Bronchial epithelial cell (primary cell): ENCODE measurements at regions not wholly inside any gene's neighbourhood (a gene's known extent, or its start where the extent isn't known, plus 50 kb on each side); places are given as distances from the start of the nearest gene placed in this dataset.
A peak's percentile ranks its signal among the peaks of the same experiment; 100 is the strongest.
"Not testable (repeated sequence)": the region's sequence is repeated elsewhere in the genome, so short reads cannot be mapped to it uniquely, and the experiment has no call there.

Experiments used
- DNase-seq: peaks from one replicate; pipeline ENCODE4 v3.0.0-alpha.2; 2010; ENCODE audit warnings: low read depth
- FAIRE-seq: peaks from 2 replicates; lab custom pipeline; 2011; peaks lifted over from hg19 to GRCh38; lab: Jason Lieb, UNC
- H3K27me3 ChIP-seq: 2 replicates; pipeline ENCODE4 v1.5.1; 2011; ENCODE audit warnings: low read length; ENCODE audit not compliant: control insufficient read depth, insufficient read depth
- H3K36me3 ChIP-seq: 2 replicates; pipeline ENCODE4 v1.5.1; 2011; ENCODE audit warnings: low read length; ENCODE audit not compliant: control insufficient read depth, insufficient read depth
- H3K4me3 ChIP-seq: 2 replicates; pipeline ENCODE4 v1.5.1; 2011; ENCODE audit warnings: mild to moderate bottlenecking, low read depth, low read length, control low read depth
- TF ChIP-seq, protein P1 (sequence below): IDR thresholded peaks from 2 replicates; pipeline ENCODE4 v1.5.1; 2011; ENCODE audit warnings: mild to moderate bottlenecking, moderate library complexity, low read length, control low read depth, inconsistent platforms; ENCODE audit not compliant: insufficient read depth, severe bottlenecking

DNA sequence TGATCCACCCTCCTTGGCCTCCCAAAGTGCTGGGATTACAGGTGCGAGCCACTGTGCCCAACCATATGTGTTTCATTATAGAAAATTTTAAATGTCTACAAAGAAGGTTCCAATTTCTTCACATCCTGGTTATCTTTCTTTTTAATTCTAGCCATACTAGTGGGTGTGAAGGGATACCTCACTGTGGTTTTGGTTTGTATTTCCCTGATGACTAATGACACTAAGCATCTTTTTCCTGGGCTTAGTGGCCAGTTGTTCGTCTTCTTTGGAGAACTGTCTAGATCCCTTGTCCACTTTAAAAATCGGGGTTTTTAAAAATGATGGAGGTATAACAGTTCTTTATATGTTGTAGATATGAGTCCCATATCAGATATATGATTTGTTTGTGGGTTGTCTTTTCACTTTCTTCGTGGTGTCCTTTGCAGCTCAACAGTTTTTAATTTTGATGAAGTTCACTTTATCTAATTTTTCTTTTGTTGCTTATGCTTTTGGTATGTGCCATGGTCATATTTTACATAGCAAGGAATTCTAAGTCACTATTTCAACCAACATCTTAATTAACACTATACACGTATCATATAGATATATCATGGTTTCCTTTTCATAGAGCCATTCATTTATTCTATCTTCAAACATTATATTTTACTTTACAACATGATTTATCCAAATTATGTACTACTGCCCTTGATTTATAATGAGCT is 135.0 kb upstream of the RIOK3 start:
- H3K4me3 ChIP-seq: no peak overlapping the region
- peak; percentile 62 for DNase-seq

DNA sequence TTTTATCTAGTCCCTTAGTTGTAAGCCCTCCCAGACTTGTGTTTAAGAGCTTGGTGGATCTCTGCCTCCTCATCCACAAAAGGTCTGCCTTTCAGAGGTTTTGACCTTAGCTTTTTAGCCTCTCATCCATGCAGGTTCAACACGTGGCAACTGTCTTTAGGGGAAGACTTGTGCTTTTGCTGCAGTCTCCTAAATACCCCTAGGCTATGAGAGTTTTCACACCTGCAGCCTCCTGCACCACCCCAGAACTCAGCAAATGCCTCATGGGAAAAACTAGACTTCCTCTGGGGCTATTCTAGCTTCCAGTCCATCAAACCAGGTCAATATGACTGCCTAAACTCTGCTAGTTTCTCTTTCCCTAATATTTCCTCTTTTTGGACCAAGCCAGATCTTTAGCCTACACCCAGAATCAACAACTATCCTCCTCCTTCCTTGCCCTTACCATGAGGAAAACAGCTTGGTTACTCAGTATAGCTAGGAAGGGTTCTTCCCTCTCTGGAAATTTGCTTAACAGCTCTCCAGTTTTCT is 132.3 kb upstream of the RIOK3 start:
- Histone ChIP-seq H3K27me3 (no peaks in the 10 kb centered on the region), H3K4me3 (no peak overlapping the region), H3K36me3 (no peaks in the 10 kb centered on the region)
- FAIRE-seq: no peak
- TF ChIP-seq, protein P1, sequence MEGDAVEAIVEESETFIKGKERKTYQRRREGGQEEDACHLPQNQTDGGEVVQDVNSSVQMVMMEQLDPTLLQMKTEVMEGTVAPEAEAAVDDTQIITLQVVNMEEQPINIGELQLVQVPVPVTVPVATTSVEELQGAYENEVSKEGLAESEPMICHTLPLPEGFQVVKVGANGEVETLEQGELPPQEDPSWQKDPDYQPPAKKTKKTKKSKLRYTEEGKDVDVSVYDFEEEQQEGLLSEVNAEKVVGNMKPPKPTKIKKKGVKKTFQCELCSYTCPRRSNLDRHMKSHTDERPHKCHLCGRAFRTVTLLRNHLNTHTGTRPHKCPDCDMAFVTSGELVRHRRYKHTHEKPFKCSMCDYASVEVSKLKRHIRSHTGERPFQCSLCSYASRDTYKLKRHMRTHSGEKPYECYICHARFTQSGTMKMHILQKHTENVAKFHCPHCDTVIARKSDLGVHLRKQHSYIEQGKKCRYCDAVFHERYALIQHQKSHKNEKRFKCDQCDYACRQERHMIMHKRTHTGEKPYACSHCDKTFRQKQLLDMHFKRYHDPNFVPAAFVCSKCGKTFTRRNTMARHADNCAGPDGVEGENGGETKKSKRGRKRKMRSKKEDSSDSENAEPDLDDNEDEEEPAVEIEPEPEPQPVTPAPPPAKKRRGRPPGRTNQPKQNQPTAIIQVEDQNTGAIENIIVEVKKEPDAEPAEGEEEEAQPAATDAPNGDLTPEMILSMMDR: no peak
- DNase-seq: no peak

More for the DNA sequence above, 135.0 kb upstream of the RIOK3 start:
- FAIRE-seq: no peak
- no peaks in the 10 kb centered on the region for H3K36me3 ChIP-seq
- H3K27me3 ChIP-seq: no peaks in the 10 kb centered on the region
- TF ChIP-seq, protein P1: no peak

- Histone ChIP-seq H3K36me3 (no peaks in the 10 kb centered on the region), H3K4me3 (no peak overlapping the region), H3K27me3 (no peaks in the 10 kb centered on the region)
- no peak for DNase-seq
- FAIRE-seq: no peak
- TF ChIP-seq, protein P1: no peak
Measured at GRCh38 chr18:23321996-23322395, 131.1 kb upstream of the RIOK3 start.

- H3K36me3 ChIP-seq: no peaks in the 10 kb centered on the region
- H3K4me3 ChIP-seq: no peak overlapping the region
- TF ChIP-seq, protein P1: no peak
- no peaks in the 10 kb centered on the region for H3K27me3 ChIP-seq
- no peak for FAIRE-seq
- DNase-seq: no peak
Measured at GRCh38 chr18:23324056-23324811, 128.9 kb upstream of the RIOK3 start.

- FAIRE-seq (no peak), DNase-seq (no peak)
- no peak overlapping the region for H3K4me3 ChIP-seq
- H3K36me3 ChIP-seq: no peaks in the 10 kb centered on the region
- TF ChIP-seq, protein P1: no peak
- no peaks in the 10 kb centered on the region for H3K27me3 ChIP-seq
Measured at GRCh38 chr18:23324861-23325260, 128.2 kb upstream of the RIOK3 start.

GRCh38 chr18:23329671-23330070 is 123.4 kb upstream of the RIOK3 start:
- FAIRE-seq, H3K4me3 ChIP-seq, DNase-seq, H3K36me3 ChIP-seq, H3K27me3 ChIP-seq: not testable (repeated sequence)
